ENCODE measurements at regions not wholly inside any gene's neighbourhood (a gene's known extent, or its start where the extent isn't known, plus 50 kb on each side); places are given as distances from the start of the nearest gene placed in this dataset.

DNA sequence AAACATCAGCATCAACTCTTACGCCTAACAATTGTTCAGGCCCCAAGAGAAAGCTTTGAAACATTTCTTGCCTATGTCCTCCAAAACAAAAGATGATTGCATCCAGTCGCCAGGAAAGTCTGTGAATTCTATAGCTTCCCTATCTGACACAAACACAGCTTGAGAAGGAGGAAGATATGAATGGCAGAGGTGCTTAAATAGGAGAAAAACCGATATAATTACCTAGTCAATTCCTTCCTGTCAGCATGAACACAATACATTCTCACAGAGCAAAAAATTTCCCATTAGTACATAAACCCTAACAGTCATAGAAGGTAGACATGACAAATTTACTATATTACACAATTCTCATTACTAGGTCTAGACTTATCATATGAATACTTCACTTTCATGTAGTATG is 326.5 kb downstream of the CGGBP1 start:
- TF ChIP-seq POLR2A (IDR thresholded peaks at IDR 0.05), result no peak
- TF ChIP-seq, protein P1, sequence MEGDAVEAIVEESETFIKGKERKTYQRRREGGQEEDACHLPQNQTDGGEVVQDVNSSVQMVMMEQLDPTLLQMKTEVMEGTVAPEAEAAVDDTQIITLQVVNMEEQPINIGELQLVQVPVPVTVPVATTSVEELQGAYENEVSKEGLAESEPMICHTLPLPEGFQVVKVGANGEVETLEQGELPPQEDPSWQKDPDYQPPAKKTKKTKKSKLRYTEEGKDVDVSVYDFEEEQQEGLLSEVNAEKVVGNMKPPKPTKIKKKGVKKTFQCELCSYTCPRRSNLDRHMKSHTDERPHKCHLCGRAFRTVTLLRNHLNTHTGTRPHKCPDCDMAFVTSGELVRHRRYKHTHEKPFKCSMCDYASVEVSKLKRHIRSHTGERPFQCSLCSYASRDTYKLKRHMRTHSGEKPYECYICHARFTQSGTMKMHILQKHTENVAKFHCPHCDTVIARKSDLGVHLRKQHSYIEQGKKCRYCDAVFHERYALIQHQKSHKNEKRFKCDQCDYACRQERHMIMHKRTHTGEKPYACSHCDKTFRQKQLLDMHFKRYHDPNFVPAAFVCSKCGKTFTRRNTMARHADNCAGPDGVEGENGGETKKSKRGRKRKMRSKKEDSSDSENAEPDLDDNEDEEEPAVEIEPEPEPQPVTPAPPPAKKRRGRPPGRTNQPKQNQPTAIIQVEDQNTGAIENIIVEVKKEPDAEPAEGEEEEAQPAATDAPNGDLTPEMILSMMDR (IDR thresholded peaks at IDR 0.05), result no peak

Measured in lower leg skin (tissue), 3 donors.